Spleen (tissue), 7 donors: ENCODE measurements at regions not wholly inside any gene's neighbourhood (a gene's known extent, or its start where the extent isn't known, plus 50 kb on each side); places are given as distances from the start of the nearest gene placed in this dataset.

Experiments used
- CTCF ChIP-seq, 11 experiments: fragments of 200-600 bp in 7 of 11; fragments of 450-650 bp in 4 of 11; sonication (generic) in 4 of 11; IDR thresholded peaks in 8 of 11; conservative IDR thresholded peaks in 3 of 11; 1 replicate in 7 of 11; 2 replicates in 4 of 11; pipeline versions ENCODE4 v1.4.0 to v1.8.0; 2016 to 2021; ENCODE audit warnings: antibody characterized with exemption in 11 of 11, inconsistent platforms in 4 of 11, mild to moderate bottlenecking in 1 of 11
- POLR2A ChIP-seq, 3 donors: fragments of 450-650 bp; IDR thresholded peaks; one replicate each; pipeline ENCODE4 v1.5.1; 2017; ENCODE audit warnings: antibody characterized with exemption in 3 of 3, mild to moderate bottlenecking in 1 of 3
- donor health status: DM: no; HTN: no; CAD: no; lungs with moderate emphysema.
- donor health status: DM: no; HTN: no; CAD: no.
- donor health status: DM: no; HTN: no; CAD: no.

GRCh38 chr5:120158211-120158610, 305.9 kb upstream of the PRR16 start:
- TF ChIP-seq CTCF (IDR thresholded peaks at IDR 0.05 in 8 of 11, conservative IDR thresholded peaks at IDR 0.05 in 3 of 11) = no peak
- TF ChIP-seq POLR2A (IDR thresholded peaks at IDR 0.05) = no peak
